ENCODE measurements at regions not wholly inside any gene's neighbourhood (a gene's known extent, or its start where the extent isn't known, plus 50 kb on each side); places are given as distances from the start of the nearest gene placed in this dataset.

DNA sequence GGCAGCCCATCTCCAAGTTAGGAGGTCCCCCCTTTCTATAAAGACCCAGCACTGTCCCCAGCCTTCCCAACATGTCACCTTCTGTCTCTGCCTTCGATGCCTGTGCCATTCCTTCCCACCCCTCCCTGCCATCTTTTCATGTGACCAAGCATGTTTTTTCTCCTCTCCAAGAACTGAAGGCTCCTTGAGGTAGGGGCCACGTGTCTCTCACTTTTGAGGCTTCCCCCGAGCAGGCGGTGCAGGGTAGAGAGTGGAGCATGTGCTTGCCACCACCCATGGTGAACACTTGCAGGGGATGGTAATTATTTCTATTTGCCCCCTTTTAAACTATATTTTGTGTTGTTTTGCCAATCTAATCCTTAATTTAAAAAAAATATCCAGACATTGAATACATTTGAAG lies 168.4 kb downstream of the ACKR3 start:
- Histone ChIP-seq H3K27ac (ENCODE audit: extremely low read depth, low read depth, low read length) (no peak overlapping the region), H3K9me1 (ENCODE audit: control insufficient read depth, insufficient read depth, low read length) (no peaks in the 10 kb centered on the region), H3K4me3 (no peak overlapping the region), H3K4me2 (ENCODE audit: insufficient read depth, low read length) (no peak overlapping the region), H3K9me3 (replicated peaks; ENCODE audit: control insufficient read depth, insufficient read depth, low read depth, low read length) (no peaks in the 10 kb centered on the region), H4K20me1 (replicated peaks; ENCODE audit: control insufficient read depth, insufficient read depth, low read length) (no peaks in the 10 kb centered on the region), H3K9ac (ENCODE audit: insufficient read depth in 1 of 2, low read depth in 2 of 2, low read length in 2 of 2) (no peak overlapping the region), H3K36me3 (ENCODE audit: control insufficient read depth, insufficient read depth, low read length) (no peaks in the 10 kb centered on the region), H2AFZ (ENCODE audit: low read depth, low read length) (no peak overlapping the region), H3K4me1 (replicated peaks in 1 of 2; ENCODE audit: control insufficient read depth in 2 of 2, insufficient read depth in 2 of 2, low read length in 2 of 2) (no peaks in the 10 kb centered on the region), H3K79me2 (ENCODE audit: control insufficient read depth, insufficient read depth, low read length) (no peaks in the 10 kb centered on the region), H3K27me3 (ENCODE audit: control insufficient read depth in 2 of 2, insufficient read depth in 2 of 2, low read length in 2 of 2) (no peaks in the 10 kb centered on the region)
- FAIRE-seq (no peak), DNase-seq (ENCODE audit: extremely low read depth in 1 of 4, low spot score in 3 of 4) (no peak), ATAC-seq (no peak)
- intact Hi-C loops (cut with micrococcal nuclease) (no loop called here), in situ Hi-C loops (cut with MboI) (no loop called here)
- BruUV-seq (replicated peaks): no TSS peak
- POLR2A ChIA-PET: no interaction called here
- CTCF ChIA-PET (ENCODE audit: low intra/inter-chr PET ratio): no interaction called here
- WGBS (ENCODE audit: insufficient coverage, low coverage, missing lambda C conversion rate): 0% methylated on average over 4 of the region's 4 CpGs
- TF ChIP-seq TRIM24 (IDR thresholded peaks at IDR 0.05) (no peak), KDM1A (IDR thresholded peaks at IDR 0.05) (no peak), ZNF3 (CRISPR knock-in tag; IDR thresholded peaks at IDR 0.05) (no peak), KAT8 (IDR thresholded peaks at IDR 0.05; ENCODE audit: low read depth) (no peak), SMAD3 (CRISPR knock-in tag; conservative IDR thresholded peaks at IDR 0.05) (no peak), POLR3A (IDR thresholded peaks at IDR 0.05; ENCODE audit: borderline replicate concordance, extremely low read depth, insufficient read depth, insufficient read length) (no peak), SFPQ (IDR thresholded peaks at IDR 0.05; ENCODE audit: low read depth, low read length) (no peak)
- TF ChIP-seq, protein P1, sequence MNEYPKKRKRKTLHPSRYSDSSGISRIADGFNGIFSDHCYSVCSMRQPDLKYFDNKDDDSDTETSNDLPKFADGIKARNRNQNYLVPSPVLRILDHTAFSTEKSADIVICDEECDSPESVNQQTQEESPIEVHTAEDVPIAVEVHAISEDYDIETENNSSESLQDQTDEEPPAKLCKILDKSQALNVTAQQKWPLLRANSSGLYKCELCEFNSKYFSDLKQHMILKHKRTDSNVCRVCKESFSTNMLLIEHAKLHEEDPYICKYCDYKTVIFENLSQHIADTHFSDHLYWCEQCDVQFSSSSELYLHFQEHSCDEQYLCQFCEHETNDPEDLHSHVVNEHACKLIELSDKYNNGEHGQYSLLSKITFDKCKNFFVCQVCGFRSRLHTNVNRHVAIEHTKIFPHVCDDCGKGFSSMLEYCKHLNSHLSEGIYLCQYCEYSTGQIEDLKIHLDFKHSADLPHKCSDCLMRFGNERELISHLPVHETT (CRISPR knock-in tag; conservative IDR thresholded peaks at IDR 0.05 in 1 of 2, IDR thresholded peaks at IDR 0.05 in 1 of 2): no peak
- TF ChIP-seq, protein P2, sequence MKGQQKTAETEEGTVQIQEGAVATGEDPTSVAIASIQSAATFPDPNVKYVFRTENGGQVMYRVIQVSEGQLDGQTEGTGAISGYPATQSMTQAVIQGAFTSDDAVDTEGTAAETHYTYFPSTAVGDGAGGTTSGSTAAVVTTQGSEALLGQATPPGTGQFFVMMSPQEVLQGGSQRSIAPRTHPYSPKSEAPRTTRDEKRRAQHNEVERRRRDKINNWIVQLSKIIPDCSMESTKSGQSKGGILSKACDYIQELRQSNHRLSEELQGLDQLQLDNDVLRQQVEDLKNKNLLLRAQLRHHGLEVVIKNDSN (CRISPR knock-in tag; IDR thresholded peaks at IDR 0.05): no peak
- TF ChIP-seq, protein P3, sequence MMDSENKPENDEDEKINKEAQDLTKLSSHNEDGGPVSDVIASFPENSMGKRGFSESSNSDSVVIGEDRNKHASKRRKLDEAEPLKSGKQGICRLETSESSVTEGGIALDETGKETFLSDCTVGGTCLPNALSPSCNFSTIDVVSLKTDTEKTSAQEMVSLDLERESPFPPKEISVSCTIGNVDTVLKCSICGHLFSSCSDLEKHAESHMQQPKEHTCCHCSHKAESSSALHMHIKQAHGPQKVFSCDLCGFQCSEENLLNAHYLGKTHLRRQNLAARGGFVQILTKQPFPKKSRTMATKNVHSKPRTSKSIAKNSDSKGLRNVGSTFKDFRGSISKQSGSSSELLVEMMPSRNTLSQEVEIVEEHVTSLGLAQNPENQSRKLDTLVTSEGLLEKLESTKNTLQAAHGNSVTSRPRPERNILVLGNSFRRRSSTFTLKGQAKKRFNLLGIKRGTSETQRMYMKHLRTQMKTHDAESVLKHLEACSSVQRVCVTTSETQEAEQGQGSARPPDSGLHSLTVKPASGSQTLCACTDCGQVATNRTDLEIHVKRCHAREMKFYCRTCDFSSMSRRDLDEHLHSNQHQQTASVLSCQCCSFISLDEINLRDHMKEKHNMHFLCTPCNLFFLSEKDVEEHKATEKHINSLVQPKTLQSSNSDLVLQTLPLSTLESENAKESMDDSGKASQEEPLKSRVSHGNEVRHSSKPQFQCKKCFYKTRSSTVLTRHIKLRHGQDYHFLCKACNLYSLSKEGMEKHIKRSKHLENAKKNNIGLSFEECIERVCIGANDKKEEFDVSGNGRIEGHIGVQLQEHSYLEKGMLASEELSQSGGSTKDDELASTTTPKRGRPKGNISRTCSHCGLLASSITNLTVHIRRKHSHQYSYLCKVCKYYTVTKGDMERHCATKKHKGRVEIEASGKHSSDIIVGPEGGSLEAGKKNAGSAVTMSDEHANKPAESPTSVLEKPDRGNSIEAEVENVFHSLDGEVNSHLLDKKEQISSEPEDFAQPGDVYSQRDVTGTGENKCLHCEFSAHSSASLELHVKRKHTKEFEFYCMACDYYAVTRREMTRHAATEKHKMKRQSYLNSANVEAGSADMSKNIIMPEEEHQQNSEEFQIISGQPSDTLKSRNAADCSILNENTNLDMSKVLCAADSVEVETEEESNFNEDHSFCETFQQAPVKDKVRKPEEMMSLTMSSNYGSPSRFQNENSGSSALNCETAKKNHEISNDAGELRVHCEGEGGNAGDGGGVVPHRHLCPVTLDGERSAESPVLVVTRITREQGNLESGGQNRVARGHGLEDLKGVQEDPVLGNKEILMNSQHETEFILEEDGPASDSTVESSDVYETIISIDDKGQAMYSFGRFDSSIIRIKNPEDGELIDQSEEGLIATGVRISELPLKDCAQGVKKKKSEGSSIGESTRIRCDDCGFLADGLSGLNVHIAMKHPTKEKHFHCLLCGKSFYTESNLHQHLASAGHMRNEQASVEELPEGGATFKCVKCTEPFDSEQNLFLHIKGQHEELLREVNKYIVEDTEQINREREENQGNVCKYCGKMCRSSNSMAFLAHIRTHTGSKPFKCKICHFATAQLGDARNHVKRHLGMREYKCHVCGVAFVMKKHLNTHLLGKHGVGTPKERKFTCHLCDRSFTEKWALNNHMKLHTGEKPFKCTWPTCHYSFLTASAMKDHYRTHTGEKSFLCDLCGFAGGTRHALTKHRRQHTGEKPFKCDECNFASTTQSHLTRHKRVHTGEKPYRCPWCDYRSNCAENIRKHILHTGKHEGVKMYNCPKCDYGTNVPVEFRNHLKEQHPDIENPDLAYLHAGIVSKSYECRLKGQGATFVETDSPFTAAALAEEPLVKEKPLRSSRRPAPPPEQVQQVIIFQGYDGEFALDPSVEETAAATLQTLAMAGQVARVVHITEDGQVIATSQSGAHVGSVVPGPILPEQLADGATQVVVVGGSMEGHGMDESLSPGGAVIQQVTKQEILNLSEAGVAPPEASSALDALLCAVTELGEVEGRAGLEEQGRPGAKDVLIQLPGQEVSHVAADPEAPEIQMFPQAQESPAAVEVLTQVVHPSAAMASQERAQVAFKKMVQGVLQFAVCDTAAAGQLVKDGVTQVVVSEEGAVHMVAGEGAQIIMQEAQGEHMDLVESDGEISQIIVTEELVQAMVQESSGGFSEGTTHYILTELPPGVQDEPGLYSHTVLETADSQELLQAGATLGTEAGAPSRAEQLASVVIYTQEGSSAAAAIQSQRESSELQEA (IDR thresholded peaks at IDR 0.05; ENCODE audit: low read depth): no peak

All from K562 (cell line).